Esophagus squamous epithelium (tissue), 4 donors: ENCODE measurements at regions not wholly inside any gene's neighbourhood (a gene's known extent, or its start where the extent isn't known, plus 50 kb on each side); places are given as distances from the start of the nearest gene placed in this dataset.
"Not testable (repeated sequence)": the region's sequence is repeated elsewhere in the genome, so short reads cannot be mapped to it uniquely, and the experiment has no call there.

Experiments used
- POLR2A ChIP-seq, 4 donors: fragments of 450-650 bp; IDR thresholded peaks; one replicate each; pipeline ENCODE4 v1.6.1; 2017; ENCODE audit warnings: antibody characterized with exemption in 4 of 4, mild to moderate bottlenecking in 4 of 4, moderate library complexity in 3 of 4
- TF ChIP-seq, protein P1 (sequence below), 6 experiments: fragments of 450-650 bp in 4 of 6; fragments of 200-600 bp in 2 of 6; sonication (generic) in 2 of 6; IDR thresholded peaks; one replicate each; pipeline ENCODE4 v1.5.1; 2016 to 2019; ENCODE audit warnings: antibody characterized with exemption in 6 of 6, mild to moderate bottlenecking in 4 of 6, moderate library complexity in 4 of 6

DNA sequence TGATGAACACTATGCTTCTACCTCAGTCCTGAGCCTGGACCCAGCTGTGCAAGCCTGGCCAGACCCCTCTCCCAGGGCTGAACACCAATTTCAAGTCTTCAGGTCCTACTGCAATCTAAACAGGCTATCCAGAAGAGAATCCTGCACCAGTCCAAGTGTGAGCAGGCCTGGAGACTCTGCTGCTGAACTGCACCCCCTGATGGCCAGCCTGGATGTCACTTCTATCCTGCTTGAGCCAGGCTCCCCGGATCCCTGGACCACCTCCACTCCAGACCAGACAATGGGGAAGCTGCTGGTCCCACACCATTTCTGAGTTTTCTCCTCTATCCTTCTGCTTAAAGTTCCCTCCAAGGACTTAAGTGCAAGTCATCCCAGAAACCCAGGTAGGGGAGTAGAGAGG, 127.3 kb upstream of the TRIM73 start:
- TF ChIP-seq POLR2A (IDR thresholded peaks at IDR 0.05), result not testable (repeated sequence)
- TF ChIP-seq, protein P1, sequence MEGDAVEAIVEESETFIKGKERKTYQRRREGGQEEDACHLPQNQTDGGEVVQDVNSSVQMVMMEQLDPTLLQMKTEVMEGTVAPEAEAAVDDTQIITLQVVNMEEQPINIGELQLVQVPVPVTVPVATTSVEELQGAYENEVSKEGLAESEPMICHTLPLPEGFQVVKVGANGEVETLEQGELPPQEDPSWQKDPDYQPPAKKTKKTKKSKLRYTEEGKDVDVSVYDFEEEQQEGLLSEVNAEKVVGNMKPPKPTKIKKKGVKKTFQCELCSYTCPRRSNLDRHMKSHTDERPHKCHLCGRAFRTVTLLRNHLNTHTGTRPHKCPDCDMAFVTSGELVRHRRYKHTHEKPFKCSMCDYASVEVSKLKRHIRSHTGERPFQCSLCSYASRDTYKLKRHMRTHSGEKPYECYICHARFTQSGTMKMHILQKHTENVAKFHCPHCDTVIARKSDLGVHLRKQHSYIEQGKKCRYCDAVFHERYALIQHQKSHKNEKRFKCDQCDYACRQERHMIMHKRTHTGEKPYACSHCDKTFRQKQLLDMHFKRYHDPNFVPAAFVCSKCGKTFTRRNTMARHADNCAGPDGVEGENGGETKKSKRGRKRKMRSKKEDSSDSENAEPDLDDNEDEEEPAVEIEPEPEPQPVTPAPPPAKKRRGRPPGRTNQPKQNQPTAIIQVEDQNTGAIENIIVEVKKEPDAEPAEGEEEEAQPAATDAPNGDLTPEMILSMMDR (IDR thresholded peaks at IDR 0.05), result not testable (repeated sequence)
